ENCODE measurements at regions not wholly inside any gene's neighbourhood (a gene's known extent, or its start where the extent isn't known, plus 50 kb on each side); places are given as distances from the start of the nearest gene placed in this dataset.
"Not testable (repeated sequence)": the region's sequence is repeated elsewhere in the genome, so short reads cannot be mapped to it uniquely, and the experiment has no call there.

GRCh38 chr7:136148920-136149319 is 171.8 kb upstream of the MTPN start:
- no peak for DNase-seq

GRCh38 chr7:136146925-136147324 is 169.8 kb upstream of the MTPN start:
- no peak for DNase-seq

GRCh38 chr7:136144182-136144581 is 167.0 kb upstream of the MTPN start:
- no peak for DNase-seq

DNA sequence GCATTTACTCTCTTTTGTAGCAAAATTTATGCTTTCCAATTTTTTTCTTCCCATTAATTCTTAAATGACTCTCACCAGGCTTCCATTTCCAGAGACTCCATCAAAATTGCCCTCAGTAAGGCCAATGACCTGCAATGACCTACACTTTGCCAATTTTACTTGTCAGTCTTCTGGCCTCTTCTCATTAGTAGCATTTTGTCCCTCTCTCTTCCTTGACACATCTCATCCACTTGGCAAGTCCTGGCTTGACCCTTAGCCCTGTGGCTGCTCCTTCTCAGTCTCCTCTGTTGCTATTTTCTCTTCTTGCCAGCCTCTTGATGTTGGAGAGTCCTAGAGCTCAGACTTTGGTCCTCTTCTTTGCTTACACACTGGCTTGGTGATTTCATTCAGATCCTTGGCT is 166.1 kb upstream of the MTPN start:
- DNase-seq: no peak

DNA sequence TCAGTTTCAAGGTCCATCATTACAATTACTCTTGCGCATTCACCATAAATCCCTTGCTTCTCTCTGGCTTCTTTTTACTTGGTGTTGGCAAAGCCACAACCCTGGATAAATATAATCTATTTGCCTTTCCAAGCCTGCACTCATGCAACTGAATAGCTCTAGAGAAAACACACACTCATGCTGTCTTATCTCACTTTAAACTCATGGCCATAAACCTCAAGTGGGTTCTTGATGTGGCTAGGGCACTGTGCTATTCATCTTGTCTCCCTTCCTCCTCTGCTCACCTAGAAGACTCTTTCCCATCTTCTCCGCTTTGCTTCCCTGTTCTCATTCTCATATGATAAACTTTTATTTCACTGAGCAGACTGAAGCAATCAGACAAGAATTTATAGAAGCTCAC is 165.4 kb upstream of the MTPN start:
- DNase-seq: no peak

DNA sequence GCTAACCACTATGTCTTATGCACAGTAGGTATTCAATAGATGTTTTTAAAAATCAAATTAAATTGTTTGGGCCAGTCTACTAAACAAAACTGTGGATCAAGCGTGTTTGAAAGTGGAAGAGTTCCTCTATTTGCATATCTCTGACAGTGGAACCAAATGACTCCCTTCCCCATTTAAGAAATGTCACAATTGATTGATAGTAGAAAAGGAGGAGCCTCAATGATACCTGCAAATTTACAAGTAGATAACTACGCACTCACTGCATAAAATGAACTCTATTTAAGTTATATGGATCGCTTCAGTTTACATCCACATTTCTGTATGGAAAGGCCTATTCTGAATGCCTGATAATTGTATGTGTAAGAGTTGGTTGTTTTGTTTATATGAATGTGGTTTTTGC is 163.3 kb upstream of the MTPN start:
- no peak for DNase-seq

DNA sequence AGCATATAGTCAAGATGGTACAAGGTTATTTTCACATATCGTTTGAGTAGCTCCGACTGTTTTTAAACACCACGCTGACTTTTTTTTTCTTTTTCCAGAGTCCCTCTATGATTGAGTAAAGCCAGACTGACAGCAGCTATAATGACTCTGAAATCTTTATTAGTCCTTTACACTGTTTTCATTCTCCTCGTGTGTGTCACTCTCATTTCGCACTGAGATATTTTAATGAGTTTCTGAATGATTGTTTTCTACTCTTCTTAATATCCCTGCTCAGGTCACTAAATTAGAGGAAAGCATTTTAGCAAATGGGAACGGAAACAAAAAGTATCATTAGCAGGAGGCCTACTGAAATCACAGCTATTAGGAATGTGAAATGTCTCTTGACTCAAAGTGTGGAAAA is 162.3 kb upstream of the MTPN start:
- DNase-seq: no peak

DNA sequence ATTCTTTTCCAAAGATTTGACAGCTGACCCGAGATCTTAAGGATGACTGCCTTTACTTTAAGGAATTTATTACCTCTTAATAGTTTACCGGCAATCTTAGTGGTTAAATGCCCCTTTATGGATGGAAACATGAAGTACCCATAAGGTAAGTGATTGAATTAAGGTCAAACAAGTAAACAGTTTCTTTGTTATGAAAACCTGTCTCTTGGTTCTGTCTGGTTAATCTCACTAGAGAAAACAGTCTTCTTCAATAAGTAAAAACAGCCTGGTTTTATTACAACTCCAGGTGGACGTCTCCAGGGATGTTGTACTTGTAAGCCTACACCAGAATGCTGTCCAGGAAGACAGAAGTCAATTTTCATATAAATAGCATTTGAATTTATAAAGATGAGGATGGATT is 161.8 kb upstream of the MTPN start:
- DNase-seq: no peak

DNA sequence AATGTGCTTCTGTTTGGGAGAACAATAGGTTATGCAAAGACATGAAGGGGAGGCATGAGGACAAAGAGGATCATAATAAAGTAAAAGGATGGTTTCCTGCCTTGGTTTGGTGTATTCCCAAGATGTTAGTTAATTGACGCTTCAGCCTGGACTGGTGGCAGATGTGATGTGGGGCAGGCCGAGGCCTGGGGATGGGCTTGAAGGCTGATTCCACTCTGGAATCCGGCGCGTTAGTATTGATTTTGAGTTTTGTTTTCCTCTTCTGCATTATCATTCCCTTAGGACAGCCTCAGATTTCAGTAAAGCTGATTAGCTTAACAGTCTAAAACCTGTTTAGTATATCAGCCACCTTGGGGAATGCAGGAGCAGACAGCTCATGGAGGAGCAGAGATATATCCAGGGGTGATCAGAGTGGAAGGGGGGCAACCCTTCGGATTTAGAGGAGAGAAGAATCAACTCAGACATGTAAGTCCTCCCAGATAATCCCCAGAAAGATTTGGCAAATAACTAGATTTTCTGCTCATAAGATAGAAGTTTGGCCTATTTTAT is 159.8 kb upstream of the MTPN start:
- no peak for DNase-seq

GRCh38 chr7:136134503-136134902 is 157.3 kb upstream of the MTPN start:
- peak; percentile 19 for DNase-seq

DNA sequence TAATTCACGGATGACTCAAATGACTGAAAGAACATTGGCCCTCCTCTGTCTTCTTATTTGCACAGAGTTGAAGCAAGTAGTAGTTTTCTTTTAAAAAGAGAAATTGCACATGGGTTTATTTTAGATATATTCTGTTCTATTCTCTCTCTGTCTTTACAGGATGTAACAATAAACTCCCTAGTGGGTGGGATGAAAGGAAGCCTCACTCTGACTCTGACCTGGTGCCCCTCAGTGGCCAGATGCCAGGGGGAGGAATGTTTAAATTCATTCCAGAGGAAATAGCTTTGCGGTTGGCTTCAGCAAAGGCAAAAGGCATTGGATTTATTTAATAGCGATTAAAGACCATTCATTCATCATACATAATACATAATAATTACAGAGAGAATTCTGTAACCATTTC is 156.4 kb upstream of the MTPN start:
- DNase-seq: peak; percentile 1

DNA sequence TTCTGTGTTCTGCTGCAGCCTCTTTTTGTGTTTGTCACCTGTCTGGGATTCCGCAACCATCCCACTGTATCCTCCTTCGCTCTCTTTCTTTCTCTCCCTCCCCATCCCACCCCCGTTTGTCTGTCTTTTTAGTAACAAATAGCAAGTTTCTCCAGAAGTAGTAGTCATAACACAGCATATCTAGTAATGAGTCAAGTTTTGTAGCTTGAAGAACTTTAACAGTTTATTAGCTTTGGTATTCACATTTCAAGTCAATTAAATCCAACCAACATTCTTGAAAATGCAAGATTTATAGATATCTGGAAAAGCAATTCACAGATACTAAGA is 154.1 kb upstream of the MTPN start:
- no peak for DNase-seq

GRCh38 chr7:136130511-136131303 is 153.5 kb upstream of the MTPN start:
- no peak for DNase-seq

DNA sequence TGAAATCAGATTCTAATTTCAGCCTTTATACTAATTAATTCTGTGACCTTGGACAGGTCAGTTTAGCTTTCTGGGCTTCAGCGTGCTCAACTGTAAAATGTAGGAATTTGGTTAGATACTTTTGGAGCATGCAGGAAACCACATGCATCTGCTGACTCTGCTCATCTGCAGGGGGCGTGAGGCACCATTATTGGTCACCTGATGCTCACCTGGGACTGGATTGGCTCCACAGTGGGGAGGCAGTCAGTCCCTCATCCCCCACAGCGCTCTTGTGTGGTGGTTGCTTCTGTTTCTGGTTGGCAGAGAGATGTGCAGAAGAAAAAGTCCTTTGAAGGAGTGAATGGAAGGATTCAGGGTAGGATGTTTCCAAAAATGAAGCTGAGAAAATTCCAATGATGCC is 150.9 kb upstream of the MTPN start:
- DNase-seq: no peak

GRCh38 chr7:136123352-136123751 is 146.2 kb upstream of the MTPN start:
- no peak for DNase-seq

DNA sequence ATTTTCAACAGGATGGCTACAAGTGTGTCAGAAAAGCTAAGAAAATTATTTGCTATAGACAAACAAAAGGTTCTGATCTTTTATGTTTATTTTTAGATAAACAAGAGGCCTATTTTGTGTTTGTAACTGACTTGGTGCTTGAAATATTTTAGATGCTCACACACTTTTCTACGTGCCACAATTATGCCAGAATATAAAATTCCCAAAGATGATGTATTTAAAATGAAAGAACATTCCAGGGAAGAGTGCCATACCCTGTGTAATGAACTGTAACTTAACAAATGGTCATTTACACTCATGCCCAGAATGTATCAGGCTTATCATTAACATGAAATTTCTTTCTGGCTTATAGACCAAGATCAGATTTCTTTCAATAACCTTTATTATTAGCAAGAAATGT is 144.9 kb upstream of the MTPN start:
- no peak for DNase-seq

GRCh38 chr7:136117539-136117938 is 140.4 kb upstream of the MTPN start:
- DNase-seq: no peak

- no peak for DNase-seq
These were observed 139.0 kb upstream of the MTPN start for GRCh38 chr7:136116186-136116585.

DNA sequence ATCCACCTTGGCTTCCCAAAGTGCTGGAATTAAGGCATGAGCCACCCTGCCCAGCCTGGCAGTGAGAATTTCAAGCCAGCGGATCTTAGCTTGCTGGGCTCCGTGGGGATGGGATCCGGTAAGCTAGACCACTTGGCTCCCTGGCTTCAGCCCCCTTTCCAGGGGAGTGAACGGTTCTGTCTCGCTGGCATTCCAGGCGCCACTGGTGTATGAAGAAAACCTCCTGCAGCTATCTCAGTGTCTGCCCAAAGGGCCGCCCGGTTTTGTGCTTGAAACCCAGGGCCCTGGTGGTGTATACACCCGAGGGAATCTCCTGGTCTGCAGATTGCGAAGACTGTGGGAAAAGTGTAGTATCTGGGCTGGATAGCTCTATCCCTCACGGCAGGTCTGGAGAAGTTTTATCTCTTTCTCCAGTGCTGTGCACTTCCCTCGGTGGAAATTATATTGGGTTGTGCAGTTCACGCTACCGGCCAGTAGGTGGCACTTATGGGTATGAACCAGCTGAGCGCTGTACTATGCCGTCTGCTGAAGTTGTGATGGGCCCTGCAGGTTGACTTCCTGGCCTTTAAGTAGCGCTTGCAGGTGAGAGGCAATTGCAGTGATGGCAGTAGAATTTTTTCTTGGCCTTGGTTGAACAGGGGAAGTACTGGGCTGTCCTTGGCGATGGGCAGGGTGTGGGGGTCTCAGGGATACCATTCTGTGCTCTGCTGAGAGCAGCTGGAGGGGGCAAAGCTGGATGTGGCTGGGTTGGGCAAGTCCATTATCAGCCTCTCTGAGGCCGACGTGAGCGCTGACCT is 138.0 kb upstream of the MTPN start:
- DNase-seq: no peak

DNA sequence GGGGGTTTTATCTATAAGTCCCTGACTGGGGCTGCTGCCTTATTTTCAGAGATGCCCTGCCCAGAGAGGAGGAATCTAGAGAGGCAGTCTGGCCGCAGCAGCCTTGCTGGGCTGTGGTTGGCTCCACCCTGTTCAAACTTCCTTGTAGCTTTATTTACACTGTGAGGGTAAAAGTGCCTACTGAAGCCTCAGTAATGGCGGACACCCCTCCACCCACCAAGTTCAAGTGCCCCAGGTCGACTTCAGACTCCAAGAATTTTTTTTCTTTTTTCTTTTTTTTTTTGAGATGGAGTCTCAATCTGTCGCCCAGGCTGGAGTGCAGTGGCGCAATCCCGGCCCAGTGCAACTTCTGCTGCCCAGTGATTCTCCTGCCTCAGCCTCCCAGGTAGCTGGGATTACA is 137.3 kb upstream of the MTPN start:
- DNase-seq: not testable (repeated sequence)

DNA sequence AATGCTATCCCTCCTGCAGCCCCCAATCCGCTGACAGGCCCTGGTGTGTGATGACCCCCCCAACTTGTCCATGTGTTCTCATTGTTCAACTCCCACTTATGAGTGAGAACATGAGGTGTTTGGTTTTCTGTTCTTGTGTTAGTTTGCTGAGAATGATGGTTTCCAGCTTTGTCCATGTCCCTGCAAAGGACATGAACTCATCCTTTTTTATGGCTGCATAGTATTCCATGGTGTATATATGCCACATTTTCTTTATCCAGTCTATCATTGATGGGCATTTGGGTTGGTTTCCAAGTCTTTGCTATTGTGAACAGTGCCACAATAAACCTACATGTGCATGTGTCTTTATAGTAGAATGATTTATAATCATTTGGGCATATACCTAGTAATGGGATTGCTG is 131.9 kb upstream of the MTPN start:
- not testable (repeated sequence) for DNase-seq

- no peak for DNase-seq
These were observed 128.0 kb upstream of the MTPN start for GRCh38 chr7:136105191-136105590.

- no peak for DNase-seq
These were observed 127.1 kb upstream of the MTPN start for GRCh38 chr7:136104269-136104603.

DNA sequence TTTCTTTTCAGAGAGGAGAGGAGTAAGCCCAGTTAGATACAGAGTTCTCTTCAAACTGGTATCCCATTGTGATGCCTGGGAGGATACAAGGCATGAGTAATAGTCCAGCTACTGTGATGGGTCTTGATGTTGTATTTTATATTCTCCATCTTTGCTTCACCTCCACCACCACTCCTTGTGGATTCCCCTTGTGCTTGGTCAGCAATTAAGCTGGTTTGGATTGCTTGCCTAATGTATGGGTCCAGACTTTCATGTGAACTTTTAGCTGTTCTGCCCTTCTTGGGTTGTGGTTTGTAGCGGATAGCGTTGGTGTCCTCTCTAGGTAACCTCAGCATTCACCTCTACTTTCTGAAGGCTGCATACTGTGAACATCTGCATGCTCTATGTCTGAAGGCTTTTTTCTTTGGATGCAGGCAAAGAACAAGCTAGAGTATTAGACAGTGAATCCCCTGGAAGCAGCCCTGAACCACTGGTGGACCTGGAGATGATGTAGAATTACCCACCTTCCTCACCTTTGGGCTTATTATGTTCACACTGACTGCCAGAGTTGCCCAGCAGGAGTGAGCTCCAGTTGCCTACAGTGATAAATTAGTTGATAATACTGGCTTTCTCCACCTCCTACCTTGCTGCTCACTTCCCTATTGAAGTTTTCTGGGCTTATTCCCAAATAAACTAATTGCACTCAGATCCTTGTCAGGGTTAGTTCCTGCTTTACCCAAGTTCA is 126.5 kb upstream of the MTPN start:
- no peak for DNase-seq
